GM23338 (cell line): ENCODE measurements at regions not wholly inside any gene's neighbourhood (a gene's known extent, or its start where the extent isn't known, plus 50 kb on each side); places are given as distances from the start of the nearest gene placed in this dataset.

Source experiments
- ATAC-seq: fragments of 200-7000 bp; cut with Tn5 transposase; 3 replicates; pipeline ENCODE4 v1.9.1; 2020
- DNase-seq: peaks from one replicate; pipeline ENCODE4 v3.0.0-alpha.2; 2015; ENCODE audit warnings: low spot score
- H2AFZ ChIP-seq: fragments of 200-600 bp; sonication (generic); 2 replicates; pipeline ENCODE4 v1.8.0; 2016; ENCODE audit warnings: antibody characterized with exemption, mild to moderate bottlenecking, moderate library complexity
- H3F3A ChIP-seq: fragments of 200-600 bp; sonication (generic); replicated peaks from 2 replicates; pipeline ENCODE4 v1.8.0; 2017; ENCODE audit warnings: antibody characterized with exemption, mixed run types, low read depth
- H3K27ac ChIP-seq: fragments of 200-600 bp; sonication (generic); 2 replicates; pipeline ENCODE4 v1.6.1; 2016; ENCODE audit warnings: low read depth
- H3K27me3 ChIP-seq: fragments of 200-600 bp; sonication (generic); 2 replicates; pipeline ENCODE4 v1.8.0; 2016; ENCODE audit warnings: mild to moderate bottlenecking, mixed run types, moderate library complexity; ENCODE audit not compliant: insufficient read depth
- H3K36me3 ChIP-seq: fragments of 200-600 bp; sonication (generic); 2 replicates; pipeline ENCODE4 v1.8.0; 2016; ENCODE audit warnings: mild to moderate bottlenecking; ENCODE audit not compliant: insufficient read depth
- H3K4me1 ChIP-seq: fragments of 200-600 bp; sonication (generic); 2 replicates; pipeline ENCODE4 v1.8.0; 2016; ENCODE audit warnings: mild to moderate bottlenecking, moderate library complexity; ENCODE audit not compliant: insufficient read depth
- H3K4me2 ChIP-seq: fragments of 200-600 bp; sonication (generic); 2 replicates; pipeline ENCODE4 v1.7.1; 2017; ENCODE audit warnings: mixed run types
- H3K4me3 ChIP-seq: fragments of 200-600 bp; sonication (generic); 2 replicates; pipeline ENCODE4 v1.6.1; 2016; ENCODE audit warnings: mixed run types
- H3K79me2 ChIP-seq: fragments of 200-600 bp; sonication (generic); replicated peaks from 2 replicates; pipeline ENCODE4 v1.8.0; 2017; ENCODE audit warnings: mild to moderate bottlenecking; ENCODE audit not compliant: insufficient read depth
- H3K9me2 ChIP-seq: fragments of 200-600 bp; sonication (generic); 2 replicates; pipeline ENCODE4 v1.8.0; 2017; ENCODE audit not compliant: insufficient read depth
- H4K20me1 ChIP-seq: fragments of 200-600 bp; sonication (generic); replicated peaks from 2 replicates; pipeline ENCODE4 v1.8.0; 2017; ENCODE audit warnings: mild to moderate bottlenecking; ENCODE audit not compliant: insufficient read depth
- H3K27ac Mint-ChIP-seq: 2 replicates; pipeline ENCODE4 v1.8.0; 2020; ENCODE audit warnings: inconsistent platforms, mild to moderate bottlenecking, moderate library complexity, mixed read lengths
- H3K27me3 Mint-ChIP-seq: 3 replicates; pipeline ENCODE4 v1.8.0; 2022; ENCODE audit warnings: low read depth, mild to moderate bottlenecking, moderate library complexity, mixed read lengths, inconsistent platforms; ENCODE audit not compliant: insufficient read depth, poor library complexity
- H3K36me3 Mint-ChIP-seq: 3 replicates; pipeline ENCODE4 v1.8.0; 2021; ENCODE audit warnings: low read depth, mild to moderate bottlenecking, inconsistent platforms, moderate library complexity, mixed read lengths
- H3K4me1 Mint-ChIP-seq: 3 replicates; pipeline ENCODE4 v1.8.0; 2020; ENCODE audit warnings: mild to moderate bottlenecking, inconsistent platforms, mixed read lengths
- H3K4me3 Mint-ChIP-seq: 3 replicates; pipeline ENCODE4 v1.8.0; 2021; ENCODE audit warnings: moderate library complexity, mild to moderate bottlenecking, inconsistent platforms, mixed read lengths
- H3K9me3 Mint-ChIP-seq: 3 replicates; pipeline ENCODE4 v1.8.0; 2020; ENCODE audit warnings: moderate library complexity, mild to moderate bottlenecking, inconsistent platforms, mixed read lengths
- CTCF ChIP-seq, 2 experiments: fragments of 200-600 bp in 1 of 2; sonication (generic) in 1 of 2; conservative IDR thresholded peaks; 2 replicates each; pipeline versions ENCODE4 v1.5.1 to v1.6.1; 2016 to 2017; ENCODE audit warnings: antibody characterized with exemption in 2 of 2, low read depth in 2 of 2, mild to moderate bottlenecking in 2 of 2, moderate library complexity in 1 of 2
- EZH2phosphoT487 ChIP-seq: fragments of 200-600 bp; sonication (generic); IDR thresholded peaks from one replicate; pipeline ENCODE4 v1.8.1; 2018; ENCODE audit warnings: antibody characterized with exemption; ENCODE audit not compliant: unreplicated experiment
- JUNB ChIP-seq: IDR thresholded peaks from one replicate; pipeline ENCODE4 v1.6.1; 2016; ENCODE audit warnings: antibody characterized with exemption; ENCODE audit not compliant: unreplicated experiment
- POLR2AphosphoS5 ChIP-seq: IDR thresholded peaks from 2 replicates; pipeline ENCODE4 v1.6.1; 2016; ENCODE audit warnings: antibody characterized with exemption, low read depth
- REST ChIP-seq: IDR thresholded peaks from one replicate; pipeline ENCODE4 v1.6.1; 2018; ENCODE audit warnings: antibody characterized with exemption; ENCODE audit not compliant: unreplicated experiment
- STAT1 ChIP-seq: IDR thresholded peaks from one replicate; pipeline ENCODE4 v1.6.1; 2016; ENCODE audit warnings: antibody characterized with exemption; ENCODE audit not compliant: unreplicated experiment
- ZNF114 ChIP-seq: fragments of 250-450 bp; sonication (Bioruptor Pico); IDR thresholded peaks from 2 replicates; pipeline ENCODE4 v1.5.0; 2020; ENCODE audit warnings: mild to moderate bottlenecking, moderate library complexity
- ZNF331 ChIP-seq: fragments of 250-450 bp; sonication (Bioruptor Pico); IDR thresholded peaks from 2 replicates; pipeline ENCODE4 v1.5.0; 2020; ENCODE audit warnings: low read depth, mild to moderate bottlenecking, moderate library complexity
- ZNF462 ChIP-seq: fragments of 250-450 bp; sonication (Bioruptor Pico); IDR thresholded peaks from 2 replicates; pipeline ENCODE4 v1.5.0; 2020; ENCODE audit warnings: mild to moderate bottlenecking, moderate library complexity

GRCh38 chr5:115418788-115419187 is 122.3 kb upstream of the CCDC112 start:
- Mint-ChIP-seq H3K9me3 (peaks cover 2% of the 10 kb centered on the region; the same call in 1 of the 3 replicates), H3K27ac (no peak overlapping the region), H3K27me3 (no peaks in the 10 kb centered on the region), H3K36me3 (no peaks in the 10 kb centered on the region), H3K4me1 (no peaks in the 10 kb centered on the region), H3K4me3 (no peak overlapping the region)
- DNase-seq (no peak), ATAC-seq (no peak)
- Histone ChIP-seq H4K20me1 (no peaks in the 10 kb centered on the region), H3K4me2 (no peak overlapping the region), H3K27ac (no peak overlapping the region), H3K4me1 (no peaks in the 10 kb centered on the region), H3K4me3 (no peak overlapping the region), H3K27me3 (no peaks in the 10 kb centered on the region), H3K79me2 (no peaks in the 10 kb centered on the region), H3K9me2 (0 out of 2 replicates have a peak, but pooled peaks cover 3% of the 10 kb centered on the region), H3F3A (no peaks in the 10 kb centered on the region), H2AFZ (no peak overlapping the region), H3K36me3 (no peaks in the 10 kb centered on the region)
- TF ChIP-seq ZNF114 (CRISPR knock-in tag) (no peak), STAT1 (no peak), EZH2phosphoT487 (no peak), ZNF331 (CRISPR knock-in tag) (no peak), REST (no peak), CTCF (conservative IDR thresholded peaks at IDR 0.05; ENCODE audit: low read depth in 2 of 2) (no peak), ZNF462 (CRISPR knock-in tag) (no peak), POLR2AphosphoS5 (no peak), JUNB (no peak)
